ENCODE measurements at regions not wholly inside any gene's neighbourhood (a gene's known extent, or its start where the extent isn't known, plus 50 kb on each side); places are given as distances from the start of the nearest gene placed in this dataset.
"Not testable (repeated sequence)": the region's sequence is repeated elsewhere in the genome, so short reads cannot be mapped to it uniquely, and the experiment has no call there.

- no peak for DNase-seq
Observed at GRCh38 chr5:162811071-162811470, 626.3 kb upstream of the CCNG1 start.

GRCh38 chr5:162816816-162817215 is 620.6 kb upstream of the CCNG1 start:
- no peak for DNase-seq

- no peak for DNase-seq
Observed at GRCh38 chr5:162817364-162817763, 620.0 kb upstream of the CCNG1 start.

GRCh38 chr5:162821664-162822063 is 615.7 kb upstream of the CCNG1 start:
- not testable (repeated sequence) for DNase-seq

DNA sequence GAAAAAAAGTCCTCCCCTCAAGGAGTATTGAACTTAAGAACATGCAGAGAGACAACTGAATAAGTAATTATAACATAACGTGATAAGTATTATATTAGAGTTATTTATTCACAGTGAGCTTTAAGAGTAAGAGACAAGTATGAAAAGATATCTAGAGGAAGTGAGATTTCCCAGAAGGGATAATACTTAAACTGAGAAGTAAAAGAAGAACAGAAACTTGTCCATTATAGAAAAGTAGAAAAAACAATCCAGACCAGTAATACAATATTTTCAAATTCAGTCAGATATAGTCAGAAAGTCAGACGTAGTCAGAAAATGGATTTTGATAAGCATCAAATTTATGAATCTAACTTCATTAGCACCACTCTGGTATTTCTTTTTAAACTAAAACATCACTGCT is 613.0 kb upstream of the CCNG1 start:
- no peak for DNase-seq

- no peak for DNase-seq
Observed at GRCh38 chr5:162837155-162837554, 600.2 kb upstream of the CCNG1 start.

DNA sequence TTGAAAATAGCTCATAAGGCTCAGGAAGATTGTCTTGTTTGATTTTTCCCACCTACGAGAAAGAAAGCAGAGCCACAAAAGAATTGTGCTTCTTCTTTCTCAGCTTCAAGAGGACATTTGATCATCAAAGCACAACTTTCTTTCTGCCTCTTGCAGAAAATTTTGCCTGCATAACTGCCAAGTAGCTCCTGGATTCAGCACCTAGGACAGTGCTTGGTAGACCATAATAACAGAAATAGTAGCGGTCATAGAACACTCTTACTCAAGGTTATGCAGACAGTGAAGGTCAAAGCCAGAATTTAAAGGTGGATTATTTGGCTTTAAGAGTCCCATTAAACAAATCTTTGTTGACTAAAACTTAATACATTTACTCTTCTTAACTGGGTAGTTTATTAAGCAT is 594.7 kb upstream of the CCNG1 start:
- DNase-seq, result no peak

- no peak for DNase-seq
Observed at GRCh38 chr5:162852134-162852533, 585.3 kb upstream of the CCNG1 start.

DNA sequence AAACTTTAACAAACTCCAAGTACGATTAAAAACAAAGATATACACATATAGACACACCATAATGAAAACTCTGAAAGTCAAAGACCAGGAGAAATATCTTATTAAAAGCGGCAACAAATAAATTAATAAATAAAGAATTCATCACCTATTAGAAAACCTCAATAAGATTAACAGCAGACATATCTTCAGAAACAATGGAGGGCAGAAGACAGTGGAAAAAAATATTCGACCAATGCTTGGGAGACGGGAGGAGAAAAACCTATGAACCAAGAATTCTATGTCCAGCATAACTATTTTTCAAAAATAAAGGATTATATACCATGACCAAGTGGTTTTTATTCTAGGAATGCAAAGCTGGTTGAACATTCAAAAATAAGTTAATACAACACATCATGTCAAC is 578.6 kb upstream of the CCNG1 start:
- no peak for DNase-seq

DNA sequence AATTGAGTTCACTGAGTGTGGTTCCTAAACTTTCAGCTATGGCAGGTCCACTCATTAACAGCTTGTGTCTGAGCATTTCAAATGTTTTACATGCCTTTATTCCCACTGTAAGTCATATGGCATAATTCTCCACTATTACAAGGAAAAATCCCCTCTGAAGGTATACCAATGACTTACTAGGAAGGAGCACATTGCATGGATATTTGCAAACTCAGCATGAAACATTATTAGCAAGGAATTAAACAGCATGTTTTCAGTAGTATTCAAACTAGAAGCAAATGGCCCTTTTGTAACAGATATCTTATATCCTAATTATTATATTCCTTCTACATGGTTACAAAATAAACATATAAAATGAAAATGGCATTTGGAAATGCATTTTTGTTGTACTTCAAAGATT is 566.4 kb upstream of the CCNG1 start:
- DNase-seq, result no peak

DNA sequence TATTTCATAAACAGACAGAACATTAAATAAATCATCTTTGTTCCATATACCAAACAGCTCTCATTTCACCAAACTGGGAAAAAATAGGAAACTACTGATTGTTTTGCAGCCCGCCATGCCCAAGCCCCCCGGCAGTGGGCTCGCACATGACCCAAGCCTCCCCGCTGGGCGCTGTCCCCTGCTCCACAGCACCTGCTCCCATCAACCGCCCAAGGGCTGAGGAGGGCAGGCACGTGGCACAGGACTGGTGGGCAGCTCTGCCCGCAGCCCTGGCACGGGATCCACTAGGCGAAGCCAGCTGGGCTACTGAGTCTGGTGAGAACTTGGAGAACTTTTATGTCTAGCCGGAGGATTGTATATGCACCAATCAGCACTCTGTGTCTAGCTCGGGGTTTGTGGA is 554.8 kb upstream of the CCNG1 start:
- DNase-seq, result no peak

- DNase-seq, result no peak
Observed at GRCh38 chr5:162886717-162887116, 550.7 kb upstream of the CCNG1 start.

DNA sequence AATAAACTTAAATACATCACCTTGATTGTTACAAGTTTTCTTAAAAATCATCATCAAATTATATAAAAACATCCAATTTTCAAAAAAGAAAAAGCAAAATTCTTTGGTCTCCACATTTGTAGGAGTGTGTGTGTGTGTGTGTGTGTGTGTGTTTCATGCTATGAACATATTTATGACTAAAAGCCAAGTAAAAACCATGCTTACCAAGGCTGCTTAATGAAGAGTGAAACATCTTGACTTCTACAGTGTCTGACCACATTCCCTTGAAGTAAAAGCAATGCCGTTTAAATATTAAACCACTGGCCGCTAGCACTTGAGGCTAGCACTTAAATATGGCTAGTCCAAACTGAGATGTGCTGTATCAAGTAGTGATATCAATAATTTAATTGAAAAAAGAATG is 549.1 kb upstream of the CCNG1 start:
- no peak for DNase-seq

DNA sequence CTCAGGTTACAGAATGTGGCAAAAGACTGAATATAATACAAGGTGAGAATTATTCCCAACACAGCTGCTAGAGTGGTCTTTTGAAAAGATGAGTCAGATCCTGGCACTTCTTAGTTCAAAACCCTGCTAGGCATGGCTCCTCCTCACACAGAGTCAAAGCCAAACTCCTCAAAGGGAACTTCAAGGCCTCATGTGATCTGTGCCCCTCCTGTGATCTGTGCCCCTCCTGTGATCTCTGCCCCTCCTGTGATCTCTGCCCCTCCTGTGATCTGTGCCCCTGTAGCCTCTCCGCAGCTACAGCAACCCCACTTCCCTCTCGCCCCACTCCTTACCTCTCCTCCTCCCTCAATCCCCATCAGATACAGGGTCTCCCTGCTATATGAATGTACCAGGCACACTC is 525.5 kb upstream of the CCNG1 start:
- DNase-seq, result no peak

DNA sequence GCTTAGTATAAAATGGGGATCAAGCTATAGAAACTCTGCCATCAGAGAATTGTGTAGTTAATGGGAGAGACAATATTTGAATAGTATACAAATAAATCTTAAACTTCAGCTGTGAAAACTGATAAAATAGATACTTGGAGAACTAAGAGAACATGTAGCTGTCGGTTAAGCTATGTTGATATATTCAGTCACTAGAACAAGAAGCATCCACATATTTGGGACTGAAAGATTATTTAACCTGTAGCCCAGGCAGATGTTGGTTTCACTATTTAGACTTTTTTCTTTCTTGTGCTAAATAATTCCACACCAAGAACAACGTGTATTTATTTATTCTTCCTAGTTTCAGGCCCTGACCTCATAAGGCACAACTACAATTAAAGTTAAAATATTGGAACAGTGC is 521.0 kb upstream of the CCNG1 start:
- no peak for DNase-seq

- no peak for DNase-seq
Observed at GRCh38 chr5:162929104-162929503, 508.3 kb upstream of the CCNG1 start.

- DNase-seq, result no peak
Observed at GRCh38 chr5:162931501-162931900, 505.9 kb upstream of the CCNG1 start.

DNA sequence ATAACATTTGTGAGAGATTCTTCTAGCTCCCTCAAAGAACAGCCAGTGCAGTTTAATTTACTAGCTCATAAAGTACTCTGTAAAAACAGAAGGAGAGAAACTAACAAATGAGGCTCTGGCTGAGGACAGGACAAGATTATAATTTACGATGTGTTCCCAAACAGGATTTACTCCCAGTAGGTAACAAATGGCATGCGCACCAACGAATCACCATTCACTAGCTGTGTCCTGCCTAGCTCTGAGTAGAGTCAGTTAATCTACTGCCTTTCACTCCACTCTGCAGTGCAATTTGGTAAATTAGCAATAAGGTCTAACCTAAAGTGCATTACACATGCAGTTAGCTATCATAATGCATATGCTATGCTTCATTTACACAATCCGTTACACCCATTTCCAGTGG is 497.4 kb upstream of the CCNG1 start:
- no peak for DNase-seq

DNA sequence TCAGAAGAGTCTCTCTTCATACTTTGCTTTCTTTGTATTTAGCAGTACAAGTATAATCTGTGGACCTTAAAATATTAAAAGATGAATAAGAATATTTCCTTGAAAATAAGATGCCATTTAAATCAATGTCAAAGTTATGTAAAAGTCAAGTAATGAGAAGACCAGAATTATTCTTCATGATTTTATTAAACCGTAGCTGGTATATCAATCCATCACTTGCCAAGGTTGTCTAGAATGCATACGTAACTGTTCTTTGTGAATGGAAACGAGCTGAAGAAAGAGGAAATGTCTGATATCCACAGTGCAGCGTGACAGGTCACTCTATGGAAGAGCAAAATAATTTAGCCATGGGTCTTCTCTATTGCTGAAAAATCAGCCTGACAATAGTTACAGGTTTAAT is 488.7 kb upstream of the CCNG1 start:
- DNase-seq, result no peak

- no peak for DNase-seq
Observed at GRCh38 chr5:162956570-162956969, 480.8 kb upstream of the CCNG1 start.

DNA sequence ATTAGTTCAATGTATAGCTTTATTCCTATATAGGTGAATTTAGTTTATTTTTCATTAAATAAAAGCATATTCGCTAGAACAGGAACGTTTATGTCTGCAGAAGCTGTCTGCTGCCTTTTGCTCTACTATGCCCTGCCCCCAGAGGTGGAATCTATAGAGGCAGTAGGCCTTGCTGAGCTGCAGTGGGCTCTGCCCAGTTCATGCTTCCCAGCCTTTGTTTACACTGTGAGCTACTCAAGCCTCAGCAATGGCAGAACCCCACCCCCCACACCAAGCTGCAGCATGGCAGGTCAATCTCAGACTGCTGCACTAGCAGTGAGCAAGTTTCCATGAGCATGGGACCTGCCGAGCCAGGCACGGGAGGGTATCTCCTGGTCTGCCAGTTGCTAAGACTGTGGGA is 473.3 kb upstream of the CCNG1 start:
- not testable (repeated sequence) for DNase-seq

GRCh38 chr5:162990063-162990462 is 447.3 kb upstream of the CCNG1 start:
- DNase-seq, result no peak

- no peak for DNase-seq
Observed at GRCh38 chr5:162990856-162991497, 446.4 kb upstream of the CCNG1 start.

DNA sequence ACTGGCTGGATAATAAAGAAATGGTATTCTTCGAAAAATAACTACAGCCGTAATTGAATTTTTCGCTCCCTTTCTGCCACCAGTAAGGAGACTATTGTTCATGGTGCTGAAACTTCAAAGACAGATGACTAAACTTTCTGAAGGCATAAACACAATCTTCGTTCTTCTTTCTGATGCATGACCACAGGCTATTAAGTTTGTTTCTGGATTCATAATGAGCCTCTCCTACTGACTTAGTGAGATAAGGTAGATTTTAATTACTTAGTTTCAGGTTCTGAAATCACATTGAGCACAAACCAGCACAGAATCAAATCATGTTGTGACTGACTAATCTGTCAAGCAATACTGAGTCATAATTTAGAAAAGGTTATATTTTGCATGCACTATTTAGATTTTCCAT is 441.8 kb upstream of the CCNG1 start:
- no peak for DNase-seq

DNA sequence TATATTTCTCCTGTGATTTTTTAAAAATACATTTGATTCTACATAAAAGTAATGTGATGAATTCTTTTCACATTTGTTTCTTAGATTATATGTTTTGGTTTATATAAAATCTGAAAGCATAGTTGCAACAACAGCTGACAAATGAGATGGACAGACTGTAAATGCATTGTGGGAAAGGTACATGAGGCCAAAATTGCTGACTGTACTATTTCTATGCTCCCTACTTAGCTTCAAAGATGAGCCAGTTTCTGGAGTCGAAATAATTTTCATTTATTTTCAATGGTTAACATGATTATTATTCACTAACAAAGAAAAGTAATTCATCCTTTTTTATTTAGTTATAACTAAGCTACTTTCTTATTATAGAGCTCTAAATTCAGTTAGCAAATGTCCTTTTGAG is 441.3 kb upstream of the CCNG1 start:
- no peak for DNase-seq

GRCh38 chr5:163005949-163006348 is 431.4 kb upstream of the CCNG1 start:
- DNase-seq, result no peak
